Stimulated activated naive CD8-positive, alpha-beta T cell treated with anti-CD3 and anti-CD28 coated beads, Interleukin-15, amount 100 ng/mL, for 72 hours (primary cell): ENCODE measurements at regions not wholly inside any gene's neighbourhood (a gene's known extent, or its start where the extent isn't known, plus 50 kb on each side); places are given as distances from the start of the nearest gene placed in this dataset.
"Not testable (repeated sequence)": the region's sequence is repeated elsewhere in the genome, so short reads cannot be mapped to it uniquely, and the experiment has no call there.

Experiments
- ATAC-seq: fragments of 150-1000 bp; cut with Tn5 transposase; 2 replicates; pipeline ENCODE4 v1.10.0; 2021; ENCODE audit warnings: mild to moderate bottlenecking, moderate library complexity
- DNase-seq, 2 donors: peaks; one replicate each; pipeline ENCODE4 v3.0.0; 2021 to 2022
- H3K27ac Mint-ChIP-seq, 2 donors: one replicate each; pipeline ENCODE4 v1.8.0; 2022; ENCODE audit warnings: mild to moderate bottlenecking in 2 of 2, mixed read lengths in 2 of 2, moderate library complexity in 2 of 2
- H3K27me3 Mint-ChIP-seq: one replicate; pipeline ENCODE4 v1.8.0; 2022; ENCODE audit warnings: mixed read lengths
- H3K4me1 Mint-ChIP-seq: one replicate; pipeline ENCODE4 v1.8.0; 2022; ENCODE audit warnings: mild to moderate bottlenecking, mixed read lengths
- H3K4me3 Mint-ChIP-seq, 2 donors: one replicate each; pipeline ENCODE4 v1.8.0; 2022; ENCODE audit warnings: mild to moderate bottlenecking in 2 of 2, mixed read lengths in 2 of 2, moderate library complexity in 1 of 2
- H3K9me3 Mint-ChIP-seq, 2 donors: one replicate each; pipeline ENCODE4 v1.8.0; 2022; ENCODE audit warnings: mixed read lengths in 2 of 2

DNA sequence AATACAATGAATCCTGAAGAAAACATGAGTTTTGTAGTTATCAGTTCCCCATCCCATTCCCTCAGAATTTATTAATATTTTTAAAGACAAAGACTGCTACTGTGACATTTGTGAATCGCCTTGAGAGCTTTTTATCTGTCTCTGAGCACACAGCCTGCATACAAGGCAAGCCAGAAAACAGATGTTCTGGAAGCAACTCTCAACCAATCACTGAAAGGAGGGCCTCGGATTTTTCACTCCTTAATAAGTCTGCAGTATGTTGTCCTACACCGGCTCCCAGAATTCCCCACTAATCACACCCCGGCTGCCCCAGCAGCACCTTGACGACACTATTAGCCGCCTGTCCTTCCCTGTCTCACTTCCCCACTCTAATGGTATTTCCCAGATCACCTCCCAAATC is 138.5 kb downstream of the ZNF621 start:
- ATAC-seq: no peak
- Mint-ChIP-seq H3K4me1 (no peaks in the 10 kb centered on the region), H3K27ac (no peak overlapping the region), H3K9me3 (peaks cover 0 to under 1% of the 10 kb centered on the region in 2 donors), H3K27me3 (peaks cover 24% of the 10 kb centered on the region), H3K4me3 (no peak overlapping the region)
- no peak for DNase-seq

DNA sequence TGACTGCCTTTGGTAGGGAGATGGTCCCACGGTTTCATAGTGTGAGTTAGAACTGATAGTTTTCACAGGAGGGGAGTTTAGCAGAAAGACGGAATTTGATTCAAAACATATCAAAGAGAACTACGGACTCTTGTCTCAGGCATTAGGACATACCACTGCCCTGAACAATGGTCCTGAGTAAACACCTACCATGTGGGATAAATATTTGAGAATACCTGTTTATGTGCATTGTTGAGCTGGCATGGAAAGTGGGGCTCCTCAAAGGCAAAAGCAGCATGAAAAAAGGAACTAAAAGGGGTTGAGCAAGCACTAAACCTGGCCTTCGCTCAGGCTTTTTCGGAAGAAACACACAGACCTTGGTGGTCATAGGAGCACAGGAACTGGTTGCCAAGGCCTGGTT is 144.4 kb downstream of the ZNF621 start:
- Mint-ChIP-seq H3K27me3 (peaks cover 9% of the 10 kb centered on the region), H3K9me3 (no peaks in the 10 kb centered on the region), H3K4me3 (no peak overlapping the region), H3K27ac (no peak overlapping the region), H3K4me1 (no peaks in the 10 kb centered on the region)
- DNase-seq (no peak), ATAC-seq (no peak)

DNA sequence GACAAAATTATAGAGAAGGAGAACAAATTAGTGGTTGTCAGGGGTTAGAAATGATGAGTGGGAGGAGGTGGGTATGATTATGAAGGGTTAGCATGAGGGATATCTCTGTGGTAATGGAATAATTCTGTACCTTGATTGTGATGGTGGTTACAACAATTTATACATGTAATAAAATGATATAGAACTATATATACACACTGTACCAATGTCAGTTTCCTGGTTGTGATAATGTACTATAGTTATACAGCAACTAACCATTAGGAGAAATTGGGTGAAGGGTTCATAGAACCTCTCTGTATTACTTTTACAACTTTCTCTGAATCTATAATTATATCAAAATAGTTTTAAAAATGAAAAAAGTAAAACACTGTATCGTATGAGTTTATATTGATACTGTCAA is 148.1 kb downstream of the ZNF621 start:
- no peak overlapping the region for H3K27ac Mint-ChIP-seq
- no peak for ATAC-seq
- H3K27me3 Mint-ChIP-seq: peaks cover 7% of the 10 kb centered on the region
- H3K4me3 Mint-ChIP-seq: no peak overlapping the region
- H3K9me3 Mint-ChIP-seq: peaks cover 0 to 3% of the 10 kb centered on the region in 2 donors
- no peaks in the 10 kb centered on the region for H3K4me1 Mint-ChIP-seq
- DNase-seq: no peak

DNA sequence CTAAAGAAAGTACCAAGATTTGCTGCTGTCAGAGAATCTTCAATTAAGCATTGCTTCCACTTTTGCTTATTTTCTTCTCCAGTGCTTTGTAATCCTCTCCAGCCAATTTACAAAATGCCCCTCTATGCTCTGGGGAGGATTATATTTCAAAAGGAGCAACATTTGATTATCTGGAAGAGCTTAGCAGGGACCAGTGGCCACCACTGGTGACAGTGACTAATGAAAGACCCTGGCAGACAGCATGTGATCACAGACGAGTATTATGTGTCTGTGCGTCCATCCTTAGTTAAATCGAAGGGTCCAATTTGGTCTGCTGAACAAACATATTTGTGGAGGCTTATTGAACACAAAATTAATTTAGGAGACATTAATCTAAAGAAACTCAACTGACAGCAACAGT is 152.6 kb downstream of the ZNF621 start:
- peaks cover 6% of the 10 kb centered on the region for H3K27me3 Mint-ChIP-seq
- no peak overlapping the region for H3K27ac Mint-ChIP-seq
- ATAC-seq: no peak
- no peaks in the 10 kb centered on the region for H3K4me1 Mint-ChIP-seq
- DNase-seq: no peak
- H3K9me3 Mint-ChIP-seq: peaks cover 0 to 3% of the 10 kb centered on the region in 2 donors
- no peak overlapping the region for H3K4me3 Mint-ChIP-seq

DNA sequence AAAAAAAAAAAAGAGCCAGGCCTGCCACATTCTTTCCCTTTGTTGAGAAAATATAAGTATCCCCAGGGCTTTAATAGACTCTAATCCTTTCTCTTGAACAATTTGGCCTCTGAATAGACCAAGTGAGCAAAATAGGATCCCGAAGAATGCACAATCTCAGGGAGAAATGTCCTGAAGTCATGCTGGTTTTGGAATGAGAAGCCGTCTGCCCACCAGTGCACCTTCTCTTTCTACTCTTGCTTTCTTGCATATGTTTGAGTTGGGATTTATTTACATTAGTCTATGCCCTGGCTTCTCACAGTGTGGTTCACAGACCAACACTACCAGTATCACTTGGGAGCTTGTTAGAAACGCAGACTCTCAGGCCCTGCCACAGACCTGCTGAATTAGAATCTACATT is 153.0 kb downstream of the ZNF621 start:
- no peak for ATAC-seq
- Mint-ChIP-seq H3K27me3 (peaks cover 6% of the 10 kb centered on the region), H3K4me3 (no peak overlapping the region), H3K27ac (no peak overlapping the region), H3K4me1 (no peaks in the 10 kb centered on the region), H3K9me3 (peaks cover 0 to 3% of the 10 kb centered on the region in 2 donors)
- no peak for DNase-seq

DNA sequence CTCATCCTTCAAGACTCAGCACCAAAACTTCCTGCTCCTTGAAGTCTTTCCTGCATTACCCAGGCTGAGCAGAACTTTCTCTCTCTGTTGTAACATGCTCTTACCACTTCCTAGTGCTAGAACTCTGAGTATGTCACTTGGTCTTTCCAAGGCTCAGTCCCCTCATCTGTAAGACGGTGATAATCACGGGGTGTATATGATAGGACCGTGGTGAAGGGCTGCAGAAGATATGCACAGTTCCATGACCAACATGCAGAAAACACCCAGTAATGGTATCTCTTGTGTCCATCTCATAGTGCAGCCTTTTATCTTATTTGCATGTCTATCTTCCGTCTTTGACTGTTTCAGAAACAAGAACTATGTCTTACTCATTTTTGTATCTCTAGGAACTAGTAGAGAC is 154.5 kb downstream of the ZNF621 start:
- DNase-seq: no peak
- peaks cover 8% of the 10 kb centered on the region for H3K27me3 Mint-ChIP-seq
- no peak overlapping the region for H3K27ac Mint-ChIP-seq
- H3K4me1 Mint-ChIP-seq: no peaks in the 10 kb centered on the region
- no peak overlapping the region for H3K4me3 Mint-ChIP-seq
- peaks cover 0 to 3% of the 10 kb centered on the region in 2 donors for H3K9me3 Mint-ChIP-seq
- ATAC-seq: no peak

GRCh38 chr3:40680685-40681657 is 156.2 kb downstream of the ZNF621 start:
- ATAC-seq (no peak), DNase-seq (no peak)
- no peaks in the 10 kb centered on the region for H3K4me1 Mint-ChIP-seq
- peaks cover 12% of the 10 kb centered on the region for H3K27me3 Mint-ChIP-seq
- H3K9me3 Mint-ChIP-seq: no peaks in the 10 kb centered on the region
- no peak overlapping the region for H3K4me3 Mint-ChIP-seq
- H3K27ac Mint-ChIP-seq: no peak overlapping the region

GRCh38 chr3:40681658-40682055 is 156.9 kb downstream of the ZNF621 start:
- H3K9me3 Mint-ChIP-seq: no peaks in the 10 kb centered on the region
- H3K4me1 Mint-ChIP-seq: no peaks in the 10 kb centered on the region
- peaks cover 12% of the 10 kb centered on the region for H3K27me3 Mint-ChIP-seq
- DNase-seq (no peak), ATAC-seq (peak; percentile 33)
- no peak overlapping the region for H3K4me3 Mint-ChIP-seq
- peak overlapping the region in 1 of 2 donors; percentile 82 for H3K27ac Mint-ChIP-seq

DNA sequence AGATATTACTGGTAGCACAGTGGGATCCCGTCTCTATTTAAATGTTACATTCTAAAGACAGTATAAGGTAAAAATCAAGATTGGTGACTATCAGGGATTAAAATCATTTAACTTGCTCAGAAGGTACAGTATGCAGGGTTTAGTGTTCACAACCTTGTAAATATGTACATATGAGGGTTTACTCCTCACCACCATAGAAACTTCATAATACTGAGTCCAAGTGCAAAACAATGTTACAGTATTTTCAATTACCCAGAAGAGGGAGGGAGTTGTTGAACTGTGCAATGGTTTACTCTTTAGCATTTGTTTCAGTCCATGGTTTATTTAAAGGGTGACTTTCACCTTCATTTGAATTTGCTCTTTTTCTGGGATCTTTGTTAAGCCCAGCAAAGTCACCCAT is 165.1 kb downstream of the ZNF621 start:
- H3K27ac Mint-ChIP-seq: no peak overlapping the region
- ATAC-seq (no peak), DNase-seq (no peak)
- no peak overlapping the region for H3K4me3 Mint-ChIP-seq
- no peaks in the 10 kb centered on the region for H3K4me1 Mint-ChIP-seq
- no peaks in the 10 kb centered on the region for H3K9me3 Mint-ChIP-seq
- peaks cover 9% of the 10 kb centered on the region for H3K27me3 Mint-ChIP-seq

DNA sequence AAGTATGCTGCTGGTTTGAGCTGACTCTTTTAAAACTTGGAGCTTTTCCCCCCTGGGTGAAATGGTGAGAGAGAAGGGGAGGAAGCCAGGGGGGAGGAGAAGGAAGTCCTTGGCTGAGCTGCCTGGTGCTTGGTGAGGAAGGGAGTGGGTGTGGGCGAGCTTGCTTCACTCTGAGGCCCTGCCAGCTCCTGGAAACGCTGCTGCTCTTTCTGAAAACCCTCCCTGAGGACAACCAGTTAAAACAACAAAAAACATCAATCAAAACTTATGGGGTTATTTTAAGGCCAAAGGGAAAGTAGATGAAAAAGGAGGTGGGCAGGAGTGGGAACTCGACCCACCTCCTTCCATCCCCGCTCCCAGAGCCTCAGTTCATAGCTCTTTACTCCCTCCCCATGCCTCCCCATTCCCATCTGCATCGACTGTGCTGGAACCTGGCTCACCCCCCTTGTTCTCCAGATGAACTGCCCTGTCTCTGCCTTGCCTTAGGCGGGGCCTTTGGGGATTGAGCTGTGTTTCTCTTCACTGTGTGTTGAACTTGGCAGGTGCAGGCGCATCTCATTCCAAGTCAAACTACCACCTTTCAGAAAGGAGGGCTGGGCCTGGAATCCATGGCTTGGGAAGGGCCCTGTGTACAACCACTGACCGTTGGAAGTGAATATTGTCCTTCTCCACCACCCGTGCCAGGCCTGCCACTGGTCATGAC is 166.1 kb downstream of the ZNF621 start:
- no peak for DNase-seq
- H3K4me1 Mint-ChIP-seq: no peaks in the 10 kb centered on the region
- no peak overlapping the region for H3K27ac Mint-ChIP-seq
- H3K27me3 Mint-ChIP-seq: peaks cover 9% of the 10 kb centered on the region
- H3K4me3 Mint-ChIP-seq: no peak overlapping the region
- no peaks in the 10 kb centered on the region for H3K9me3 Mint-ChIP-seq
- ATAC-seq: no peak

- no peak overlapping the region for H3K27ac Mint-ChIP-seq
- no peak for ATAC-seq
These were observed 166.7 kb downstream of the ZNF621 start for GRCh38 chr3:40691452-40691861.

DNA sequence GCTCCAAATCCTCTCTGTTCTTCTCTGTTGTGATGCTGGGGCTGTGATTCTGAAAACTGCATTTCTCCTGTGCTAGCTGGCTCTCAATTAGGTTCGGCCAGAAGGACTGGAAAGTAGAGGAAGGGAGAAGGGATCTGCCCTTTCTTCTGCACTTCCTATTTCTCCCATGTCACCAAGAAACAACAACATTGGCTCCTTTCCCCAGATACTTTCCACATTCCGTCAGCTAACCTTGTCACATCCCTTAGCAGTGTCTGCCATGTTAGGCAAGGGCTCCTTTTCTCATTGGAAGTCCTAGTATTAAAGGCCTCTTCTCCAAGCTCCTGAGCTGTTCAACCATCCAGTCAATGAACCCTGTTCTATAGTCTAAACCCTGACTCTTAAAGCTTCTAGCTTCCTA is 171.1 kb downstream of the ZNF621 start:
- H3K27me3 Mint-ChIP-seq: peaks cover 17% of the 10 kb centered on the region
- no peak overlapping the region for H3K27ac Mint-ChIP-seq
- ATAC-seq: no peak
- H3K9me3 Mint-ChIP-seq: peaks cover 8 to 9% of the 10 kb centered on the region in 2 donors
- DNase-seq: no peak
- H3K4me3 Mint-ChIP-seq: no peak overlapping the region
- H3K4me1 Mint-ChIP-seq: no peaks in the 10 kb centered on the region

More at GRCh38 chr3:40691452-40691861, 166.7 kb downstream of the ZNF621 start:
- no peak for DNase-seq
- Mint-ChIP-seq H3K27me3 (peaks cover 9% of the 10 kb centered on the region), H3K4me3 (no peak overlapping the region), H3K4me1 (no peaks in the 10 kb centered on the region), H3K9me3 (no peaks in the 10 kb centered on the region)

GRCh38 chr3:40698611-40699010 is 173.9 kb downstream of the ZNF621 start:
- H3K9me3 Mint-ChIP-seq: peaks cover 8 to 26% of the 10 kb centered on the region in 2 donors
- not testable (repeated sequence) for H3K4me1 Mint-ChIP-seq, ATAC-seq

DNA sequence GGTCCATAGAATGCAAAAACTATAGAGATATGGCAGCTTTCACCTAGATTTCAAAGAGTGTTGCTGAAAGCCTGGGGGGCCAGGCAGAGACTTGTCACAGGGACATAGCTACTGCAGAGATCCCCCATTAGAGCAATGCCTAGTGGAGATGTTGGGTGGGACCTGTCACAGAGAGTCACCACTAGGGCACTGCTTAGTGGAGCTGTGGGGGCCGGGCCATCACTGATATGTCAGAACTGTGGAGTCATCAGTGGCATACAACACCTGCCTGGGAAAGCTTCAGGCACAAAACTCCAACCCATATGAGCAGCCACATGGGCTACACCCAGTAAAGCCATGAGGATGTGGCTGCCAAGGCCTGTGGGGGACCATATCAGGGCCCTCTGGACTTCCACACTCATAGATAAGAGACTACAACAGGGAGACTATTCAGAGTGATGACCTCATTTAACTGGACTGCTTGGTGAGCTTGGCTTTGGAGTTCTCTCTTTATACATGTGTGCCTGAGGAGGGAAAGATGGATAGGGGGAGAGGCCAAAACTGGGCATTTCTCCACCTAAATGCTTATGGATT is 176.3 kb downstream of the ZNF621 start:
- H3K27me3 Mint-ChIP-seq: peaks cover 7% of the 10 kb centered on the region
- H3K4me1 Mint-ChIP-seq: no peaks in the 10 kb centered on the region
- H3K27ac Mint-ChIP-seq: no peak overlapping the region
- peaks cover 8 to 26% of the 10 kb centered on the region in 2 donors for H3K9me3 Mint-ChIP-seq
- DNase-seq (no peak), ATAC-seq (peak; percentile 15)
- H3K4me3 Mint-ChIP-seq: no peak overlapping the region

More at GRCh38 chr3:40698611-40699010, 173.9 kb downstream of the ZNF621 start:
- peaks cover 17% of the 10 kb centered on the region for H3K27me3 Mint-ChIP-seq
- DNase-seq, H3K27ac Mint-ChIP-seq, H3K4me3 Mint-ChIP-seq: not testable (repeated sequence)

- no peak for DNase-seq
- Mint-ChIP-seq H3K4me3 (no peak overlapping the region), H3K27ac (no peak overlapping the region), H3K27me3 (peaks cover 14% of the 10 kb centered on the region), H3K4me1 (no peaks in the 10 kb centered on the region), H3K9me3 (peaks cover 8 to 26% of the 10 kb centered on the region in 2 donors)
- ATAC-seq: no peak
These were observed 179.5 kb downstream of the ZNF621 start for GRCh38 chr3:40704224-40704623.

- H3K9me3 Mint-ChIP-seq: peaks cover 0 to 19% of the 10 kb centered on the region in 2 donors
- no peaks in the 10 kb centered on the region for H3K4me1 Mint-ChIP-seq
- DNase-seq: no peak
- no peak overlapping the region for H3K4me3 Mint-ChIP-seq
- peaks cover 17% of the 10 kb centered on the region for H3K27me3 Mint-ChIP-seq
- no peak for ATAC-seq
- no peak overlapping the region for H3K27ac Mint-ChIP-seq
These were observed 180.9 kb downstream of the ZNF621 start for GRCh38 chr3:40705663-40706062.
